Stimulated activated CD8-positive, alpha-beta memory T cell treated with anti-CD3 and anti-CD28 coated beads, Interleukin-15, amount 100 ng/mL, for 1 hour (primary cell): ENCODE measurements at regions not wholly inside any gene's neighbourhood (a gene's known extent, or its start where the extent isn't known, plus 50 kb on each side); places are given as distances from the start of the nearest gene placed in this dataset.
"Not testable (repeated sequence)": the region's sequence is repeated elsewhere in the genome, so short reads cannot be mapped to it uniquely, and the experiment has no call there.

Source experiments
- DNase-seq: peaks from one replicate; pipeline ENCODE4 v3.0.0-alpha.2; 2020; ENCODE audit warnings: low read depth

GRCh38 chr13:23086968-23087623, 93.7 kb upstream of the SGCG start:
- DNase-seq: no peak

- DNase-seq: no peak
These were observed 92.9 kb upstream of the SGCG start for GRCh38 chr13:23087880-23088279.

- no peak for DNase-seq
These were observed 82.4 kb upstream of the SGCG start for GRCh38 chr13:23098161-23098907.

- no peak for DNase-seq
These were observed 75.7 kb upstream of the SGCG start for GRCh38 chr13:23105051-23105450.

GRCh38 chr13:23107665-23108064, 73.1 kb upstream of the SGCG start:
- no peak for DNase-seq

- no peak for DNase-seq
These were observed 61.6 kb upstream of the SGCG start for GRCh38 chr13:23119131-23119530.

GRCh38 chr13:23127540-23127939, 53.2 kb upstream of the SGCG start:
- DNase-seq: not testable (repeated sequence)

GRCh38 chr13:23129331-23129730, 51.4 kb upstream of the SGCG start:
- no peak for DNase-seq
